HUDEP-2 (cell line): ENCODE measurements at regions not wholly inside any gene's neighbourhood (a gene's known extent, or its start where the extent isn't known, plus 50 kb on each side); places are given as distances from the start of the nearest gene placed in this dataset.
"Not testable (repeated sequence)": the region's sequence is repeated elsewhere in the genome, so short reads cannot be mapped to it uniquely, and the experiment has no call there.

ENCODE experiments used
- DNase-seq, 76 experiments: peaks; one replicate each; lab custom pipeline; 2025; ENCODE audit not compliant: unreplicated experiment in 76 of 76; lab: John Stamatoyannopoulos, UW

GRCh38 chr12:58068706-58069105 lies 127.3 kb downstream of the ATP23 start:
- DNase-seq: no peak

DNA sequence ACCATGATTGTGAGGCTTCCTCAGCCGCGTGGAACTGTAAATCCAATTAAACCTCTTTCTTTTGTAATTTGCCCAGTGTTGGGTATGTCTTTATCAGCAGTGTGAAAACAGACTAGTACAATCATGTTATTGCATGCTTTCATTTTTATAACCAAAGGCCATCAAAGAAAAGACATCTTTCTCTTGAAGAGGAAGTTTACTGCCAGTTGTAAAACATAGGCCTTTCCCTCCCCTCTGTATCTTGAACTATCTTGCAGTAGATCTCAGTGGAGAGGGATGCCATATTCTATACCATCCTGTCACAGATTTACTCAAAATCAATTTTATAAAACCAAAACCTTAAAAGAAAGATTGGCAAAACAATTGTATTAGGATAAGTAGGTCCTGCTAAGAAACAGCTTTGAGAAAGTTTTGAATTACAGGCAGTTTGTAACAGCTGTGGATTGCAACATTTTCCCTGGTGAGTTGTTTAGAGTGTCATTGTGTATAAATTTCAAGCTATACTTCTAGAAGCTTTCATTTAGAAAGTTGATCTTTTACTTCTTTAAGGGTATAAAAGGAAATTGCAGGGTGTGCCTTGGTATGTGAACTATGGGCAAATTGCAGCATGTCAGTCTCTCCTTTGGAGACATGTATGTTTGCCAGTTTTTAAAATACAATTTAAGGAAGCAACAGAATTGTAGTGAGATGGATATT lies 128.0 kb downstream of the ATP23 start:
- no peak for DNase-seq

DNA sequence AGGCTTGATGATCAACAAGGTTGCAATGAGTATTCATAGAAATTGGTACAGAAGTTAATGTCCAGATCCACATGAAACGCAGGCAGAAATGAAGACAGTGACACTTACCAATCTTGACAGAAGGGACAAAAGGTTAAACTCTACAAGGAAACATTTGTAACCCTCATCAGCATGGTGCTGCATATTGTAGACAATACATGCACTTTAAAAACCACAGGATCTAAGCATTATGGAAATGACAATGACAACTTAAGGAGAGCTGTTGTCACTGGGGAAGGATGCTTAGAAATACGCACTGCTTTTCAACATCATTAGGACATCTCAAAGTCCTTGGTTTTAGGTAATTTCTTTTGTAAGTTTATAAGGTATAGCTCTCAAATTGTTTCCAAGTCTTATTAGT lies 130.6 kb downstream of the ATP23 start:
- no peak for DNase-seq

- no peak for DNase-seq
These were observed 132.9 kb downstream of the ATP23 start for GRCh38 chr12:58074259-58074658.

- DNase-seq: no peak
These were observed 138.4 kb downstream of the ATP23 start for GRCh38 chr12:58079806-58080205.

GRCh38 chr12:58081488-58081887 lies 140.1 kb downstream of the ATP23 start:
- DNase-seq: no peak

GRCh38 chr12:58082996-58083395 lies 141.6 kb downstream of the ATP23 start:
- no peak for DNase-seq

- no peak for DNase-seq
These were observed 144.6 kb downstream of the ATP23 start for GRCh38 chr12:58086006-58086405.

DNA sequence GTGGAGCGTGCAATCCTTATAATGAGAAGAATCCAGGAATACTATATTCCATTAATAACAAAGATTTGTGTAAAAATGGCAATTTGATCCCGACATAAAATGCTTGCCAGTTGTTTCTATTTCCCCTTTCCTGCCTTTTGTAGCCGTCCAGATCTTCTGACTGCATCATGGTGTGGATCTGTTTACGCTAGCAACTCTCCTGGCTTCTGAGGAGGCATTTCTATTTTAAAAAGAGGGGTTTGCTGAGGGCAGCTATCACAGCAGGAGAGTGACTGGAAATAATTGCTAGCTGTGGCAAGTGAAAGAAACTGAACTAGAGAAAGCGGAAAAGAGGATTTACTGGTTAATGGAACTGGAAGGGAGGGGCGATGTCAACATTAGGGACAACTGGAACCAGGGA lies 145.6 kb downstream of the ATP23 start:
- no peak for DNase-seq

GRCh38 chr12:58087423-58088127 lies 146.2 kb downstream of the ATP23 start:
- no peak for DNase-seq

GRCh38 chr12:58089588-58089987 lies 148.2 kb downstream of the ATP23 start:
- DNase-seq: no peak

DNA sequence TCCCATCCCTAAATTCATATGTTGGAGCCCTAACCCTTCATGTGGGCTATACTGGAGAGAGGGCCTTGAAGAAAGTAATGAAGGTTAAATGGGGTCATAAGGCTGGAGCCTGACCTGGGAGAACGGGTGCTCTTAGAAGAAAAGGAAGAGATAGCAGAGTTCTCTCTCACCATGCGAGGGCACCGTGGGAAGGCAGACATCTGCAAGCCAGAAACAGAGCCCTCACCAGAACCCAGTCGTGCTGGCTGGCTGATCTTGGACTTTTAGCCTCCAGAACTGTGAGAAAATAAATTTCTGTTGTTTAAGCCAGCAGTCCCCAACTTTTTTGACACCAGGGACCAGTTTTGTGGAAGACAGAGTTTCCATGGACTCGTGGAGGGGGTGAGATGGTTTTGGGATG lies 149.3 kb downstream of the ATP23 start:
- no peak for DNase-seq

DNA sequence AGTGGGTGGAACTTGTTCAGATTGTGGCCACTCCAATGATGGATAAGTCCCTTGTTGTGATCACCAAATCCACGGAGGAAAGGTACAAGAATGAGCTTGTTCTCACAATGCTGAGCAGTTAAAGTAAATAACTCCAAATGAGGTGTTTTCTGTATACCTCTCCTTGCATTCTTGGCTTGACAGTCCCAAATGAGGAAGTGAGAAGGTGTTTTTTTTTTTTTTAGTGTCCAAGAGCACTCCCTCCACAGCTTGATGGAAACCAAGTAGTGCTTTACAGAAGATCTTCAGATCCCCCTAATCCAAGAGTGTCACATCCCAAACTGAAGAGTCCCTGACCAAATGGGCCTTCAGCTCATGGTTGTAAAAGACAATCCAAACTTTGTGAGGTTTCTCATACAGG lies 153.6 kb downstream of the ATP23 start:
- no peak for DNase-seq

DNA sequence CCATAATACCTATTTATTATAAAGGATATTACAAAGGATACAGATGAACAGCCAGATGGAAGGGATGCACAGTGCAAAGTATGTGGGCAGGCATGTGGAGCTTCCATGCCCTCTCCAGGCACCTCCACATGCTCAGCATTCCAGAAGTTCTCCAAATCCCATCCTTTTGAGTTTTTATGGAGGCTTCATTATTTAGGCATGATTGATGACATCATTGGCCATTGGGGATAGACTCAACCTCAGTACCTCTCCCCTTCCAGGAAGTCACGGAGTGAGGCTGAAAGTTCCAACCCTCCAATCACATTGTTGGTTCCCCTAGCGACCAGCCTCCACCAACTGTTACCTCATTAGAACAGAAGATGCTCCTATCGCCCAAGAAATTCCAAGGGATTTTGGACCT lies 156.4 kb downstream of the ATP23 start:
- no peak for DNase-seq

DNA sequence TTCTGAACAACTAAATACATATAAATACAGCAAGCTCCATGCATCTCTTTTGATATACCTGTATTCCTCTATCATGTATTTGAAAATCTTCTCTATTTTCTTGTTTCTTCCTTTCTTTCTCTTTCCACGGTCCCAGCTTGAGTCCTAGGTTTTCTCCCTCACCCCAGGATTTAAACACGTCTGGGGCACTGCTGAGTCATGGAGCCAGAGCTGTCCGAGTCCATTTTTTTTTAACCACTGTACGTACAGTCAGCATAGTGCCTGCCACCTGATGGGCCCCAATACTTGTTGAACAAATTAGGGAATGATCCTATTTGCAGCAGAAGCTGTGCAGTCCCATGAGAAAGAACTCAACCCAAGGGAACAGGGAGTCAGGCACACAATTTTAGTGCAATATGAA lies 158.1 kb downstream of the ATP23 start:
- no peak for DNase-seq

- DNase-seq: no peak
These were observed 163.0 kb downstream of the ATP23 start for GRCh38 chr12:58104351-58104755.

GRCh38 chr12:58105225-58106119 lies 164.1 kb downstream of the ATP23 start:
- DNase-seq: no peak

- DNase-seq: no peak
These were observed 164.8 kb downstream of the ATP23 start for GRCh38 chr12:58106195-58106594.

DNA sequence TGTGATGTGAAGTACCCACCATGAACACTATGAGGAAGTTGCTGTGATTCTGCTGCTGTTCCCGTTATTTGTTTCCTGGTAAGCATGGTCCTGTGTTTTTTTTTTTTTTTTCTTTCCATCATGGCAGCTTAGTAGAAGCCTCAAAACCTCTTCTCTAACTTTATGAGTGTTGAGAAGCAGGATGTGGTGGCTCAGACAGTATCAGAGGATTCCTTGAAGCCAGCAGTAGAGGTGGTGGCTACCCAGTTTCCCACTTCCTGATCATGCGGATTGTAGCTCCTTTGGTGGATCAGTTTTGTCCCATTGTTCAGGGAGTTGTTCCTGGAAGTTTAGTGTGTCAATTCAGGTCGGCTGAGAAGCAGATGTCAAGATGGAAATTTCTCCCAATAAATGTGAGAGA lies 175.8 kb downstream of the ATP23 start:
- no peak for DNase-seq

- no peak for DNase-seq
These were observed 176.3 kb downstream of the ATP23 start for GRCh38 chr12:58117667-58118066.

DNA sequence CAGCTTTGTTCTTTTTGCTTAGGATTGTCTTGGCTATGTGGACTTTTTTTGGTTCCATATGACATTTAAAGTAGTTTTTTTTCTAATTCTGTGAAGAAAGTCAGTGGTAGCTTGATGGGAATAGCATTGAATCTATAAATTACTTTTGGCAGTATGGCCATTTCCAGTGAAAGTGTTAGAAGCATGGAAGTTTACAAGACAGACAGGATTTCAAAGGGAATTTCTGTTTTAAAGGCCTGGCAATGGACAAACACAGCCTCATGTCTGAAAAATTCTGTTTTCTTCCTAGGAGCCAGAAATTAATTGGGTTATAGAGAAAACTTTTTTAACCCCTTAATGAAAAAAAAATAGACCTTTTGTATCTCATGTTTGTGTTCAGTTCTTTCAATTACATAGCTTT lies 184.4 kb downstream of the ATP23 start:
- not testable (repeated sequence) for DNase-seq
